Sigmoid colon (tissue), 6 donors: ENCODE measurements at regions not wholly inside any gene's neighbourhood (a gene's known extent, or its start where the extent isn't known, plus 50 kb on each side); places are given as distances from the start of the nearest gene placed in this dataset.

ENCODE experiments used
- DNase-seq: peaks from one replicate; pipeline ENCODE4 v3.0.0-alpha.2; 2019
- H3K27ac ChIP-seq, 4 donors: fragments of 200-600 bp; sonication (generic); one replicate each; pipeline ENCODE4 v1.5.1; 2016 to 2019; ENCODE audit warnings: mild to moderate bottlenecking in 1 of 4
- H3K27me3 ChIP-seq, 3 donors: fragments of 200-600 bp; sonication (generic); one replicate each; pipeline ENCODE4 v1.5.1; 2019; ENCODE audit warnings: mild to moderate bottlenecking in 1 of 3
- H3K36me3 ChIP-seq, 4 donors: fragments of 200-600 bp; sonication (generic); one replicate each; pipeline ENCODE4 v1.5.1; 2016 to 2019
- H3K4me1 ChIP-seq, 4 donors: fragments of 200-600 bp; sonication (generic); one replicate each; pipeline ENCODE4 v1.5.1; 2017 to 2019
- H3K4me3 ChIP-seq, 4 donors: fragments of 200-600 bp; sonication (generic); one replicate each; pipeline ENCODE4 v1.5.1; 2017 to 2019; ENCODE audit warnings: mild to moderate bottlenecking in 2 of 4, moderate library complexity in 1 of 4
- H3K9me3 ChIP-seq, 4 donors: fragments of 200-600 bp in 3 of 4; sonication (generic) in 3 of 4; one replicate each; pipeline versions ENCODE4 v1.5.1 to v1.6.1; 2013 to 2019
- EP300 ChIP-seq, 4 donors: sonication (generic); formaldehyde crosslinking; IDR thresholded peaks; one replicate each; pipeline ENCODE4 v1.6.1; 2017; ENCODE audit warnings: antibody characterized with exemption in 4 of 4
- POLR2A ChIP-seq, 2 donors: fragments of 450-650 bp; IDR thresholded peaks; one replicate each; pipeline ENCODE4 v1.6.1; 2016; ENCODE audit warnings: antibody characterized with exemption in 2 of 2, mild to moderate bottlenecking in 2 of 2, moderate library complexity in 2 of 2
- POLR2AphosphoS5 ChIP-seq, 4 donors: sonication (generic); formaldehyde crosslinking; IDR thresholded peaks; one replicate each; pipeline ENCODE4 v1.6.1; 2017; ENCODE audit warnings: antibody characterized with exemption in 4 of 4
- WGBS, 2 donors: extraction: QIAGEN DNeasy Blood & Tissue Kit; methylation state at CpG; one replicate each; pipeline ENCODE4 v1.1.7; 2013; 5-methylcytosine and 5-hydroxymethylcytosine counted together
- intact Hi-C: fragments of 100-400 bp; cut with DNase I; formaldehyde crosslinking; loops from one replicate; pipeline ENCODE4 v1.15.1; 2023
- TF ChIP-seq, protein P1 (sequence below), 4 experiments: fragments of 450-650 bp in 3 of 4; fragments of 200-600 bp in 1 of 4; IDR thresholded peaks; one replicate each; pipeline ENCODE4 v1.5.1; 2016 to 2019; ENCODE audit warnings: antibody characterized with exemption in 4 of 4, mild to moderate bottlenecking in 3 of 4, moderate library complexity in 2 of 4
- donor health status: healthy with polysubstance abuse.
- donor health status: healthy.

GRCh38 chr5:164179406-164179805 is 674.0 kb downstream of the MAT2B start:
- 75 to 83% methylated on average over 2 of the region's 2 CpGs for WGBS, 2 donors
- Histone ChIP-seq H3K4me1 (no peaks in the 10 kb centered on the region), H3K36me3 (no peaks in the 10 kb centered on the region), H3K27ac (no peak overlapping the region), H3K27me3 (no peaks in the 10 kb centered on the region), H3K4me3 (no peak overlapping the region), H3K9me3 (no peaks in the 10 kb centered on the region)
- DNase-seq, result no peak
- intact Hi-C loops, result no loop called here
- no peak for TF ChIP-seq POLR2AphosphoS5 (IDR thresholded peaks at IDR 0.05)

DNA sequence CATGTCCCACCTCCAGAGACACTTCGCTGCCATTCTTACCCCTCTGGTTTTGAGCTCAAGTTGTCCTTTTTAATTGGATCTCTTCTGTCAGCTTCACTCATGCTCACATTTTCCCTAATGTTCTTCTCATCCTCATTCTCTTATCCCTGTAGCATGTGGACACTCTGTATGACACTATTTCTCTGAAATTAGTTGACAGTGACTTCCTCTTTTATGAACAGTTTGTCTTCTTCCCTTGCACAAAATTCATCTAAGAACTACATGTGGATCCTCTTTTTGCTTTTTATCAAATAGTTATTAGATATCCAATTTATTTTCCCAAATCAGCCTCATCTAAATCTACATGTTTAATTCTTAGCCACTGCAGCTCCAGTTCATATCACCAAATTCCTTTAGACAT is 676.2 kb downstream of the MAT2B start:
- Histone ChIP-seq H3K9me3 (no peaks in the 10 kb centered on the region), H3K4me1 (no peaks in the 10 kb centered on the region), H3K36me3 (no peaks in the 10 kb centered on the region), H3K27ac (no peak overlapping the region), H3K4me3 (no peak overlapping the region), H3K27me3 (no peaks in the 10 kb centered on the region)
- no peak for DNase-seq
- TF ChIP-seq EP300 (IDR thresholded peaks at IDR 0.05), result no peak
- TF ChIP-seq POLR2AphosphoS5 (IDR thresholded peaks at IDR 0.05), result no peak
- TF ChIP-seq POLR2A (IDR thresholded peaks at IDR 0.05), result no peak
- TF ChIP-seq, protein P1, sequence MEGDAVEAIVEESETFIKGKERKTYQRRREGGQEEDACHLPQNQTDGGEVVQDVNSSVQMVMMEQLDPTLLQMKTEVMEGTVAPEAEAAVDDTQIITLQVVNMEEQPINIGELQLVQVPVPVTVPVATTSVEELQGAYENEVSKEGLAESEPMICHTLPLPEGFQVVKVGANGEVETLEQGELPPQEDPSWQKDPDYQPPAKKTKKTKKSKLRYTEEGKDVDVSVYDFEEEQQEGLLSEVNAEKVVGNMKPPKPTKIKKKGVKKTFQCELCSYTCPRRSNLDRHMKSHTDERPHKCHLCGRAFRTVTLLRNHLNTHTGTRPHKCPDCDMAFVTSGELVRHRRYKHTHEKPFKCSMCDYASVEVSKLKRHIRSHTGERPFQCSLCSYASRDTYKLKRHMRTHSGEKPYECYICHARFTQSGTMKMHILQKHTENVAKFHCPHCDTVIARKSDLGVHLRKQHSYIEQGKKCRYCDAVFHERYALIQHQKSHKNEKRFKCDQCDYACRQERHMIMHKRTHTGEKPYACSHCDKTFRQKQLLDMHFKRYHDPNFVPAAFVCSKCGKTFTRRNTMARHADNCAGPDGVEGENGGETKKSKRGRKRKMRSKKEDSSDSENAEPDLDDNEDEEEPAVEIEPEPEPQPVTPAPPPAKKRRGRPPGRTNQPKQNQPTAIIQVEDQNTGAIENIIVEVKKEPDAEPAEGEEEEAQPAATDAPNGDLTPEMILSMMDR (IDR thresholded peaks at IDR 0.05), result no peak
- intact Hi-C loops, result no loop called here
- 93% methylated on average over 1 of the region's 1 CpG for WGBS, 2 donors

DNA sequence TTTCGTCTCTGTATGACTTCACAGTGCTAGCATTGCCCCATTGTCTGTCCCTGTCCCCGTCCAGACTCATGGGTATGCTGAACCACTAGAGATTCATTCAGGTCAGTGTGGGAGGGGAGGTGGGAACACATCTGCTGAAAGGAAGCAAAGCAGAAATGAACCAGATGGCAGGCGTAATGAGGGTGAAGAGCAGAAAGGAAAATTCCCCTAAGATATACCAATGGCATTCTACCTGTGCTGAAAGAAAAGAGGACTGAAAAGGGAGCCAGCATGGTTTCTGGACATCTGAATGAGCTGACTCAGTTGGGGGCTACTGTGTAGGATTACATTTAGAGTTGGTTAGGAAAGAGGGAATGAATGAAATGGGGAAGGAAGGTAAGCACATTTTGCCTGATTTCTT is 678.7 kb downstream of the MAT2B start:
- no peaks in the 10 kb centered on the region for H3K9me3 ChIP-seq
- H3K4me1 ChIP-seq, result no peaks in the 10 kb centered on the region
- H3K4me3 ChIP-seq, result no peak overlapping the region
- TF ChIP-seq POLR2A (IDR thresholded peaks at IDR 0.05), result no peak
- TF ChIP-seq, protein P1 (IDR thresholded peaks at IDR 0.05), result no peak
- TF ChIP-seq POLR2AphosphoS5 (IDR thresholded peaks at IDR 0.05), result no peak
- no peak for TF ChIP-seq EP300 (IDR thresholded peaks at IDR 0.05)
- H3K27me3 ChIP-seq, result no peaks in the 10 kb centered on the region
- intact Hi-C loops, result no loop called here
- H3K27ac ChIP-seq, result no peak overlapping the region
- DNase-seq, result no peak
- no peaks in the 10 kb centered on the region for H3K36me3 ChIP-seq
- WGBS, 2 donors, result 85 to 86% methylated on average over 3 of the region's 3 CpGs

GRCh38 chr5:164185000-164185399 is 679.6 kb downstream of the MAT2B start:
- no peaks in the 10 kb centered on the region for H3K36me3 ChIP-seq
- no peak for DNase-seq
- no peaks in the 10 kb centered on the region for H3K9me3 ChIP-seq
- no peaks in the 10 kb centered on the region for H3K27me3 ChIP-seq
- intact Hi-C loops, result no loop called here
- TF ChIP-seq POLR2AphosphoS5 (IDR thresholded peaks at IDR 0.05) (no peak), POLR2A (IDR thresholded peaks at IDR 0.05) (no peak), EP300 (IDR thresholded peaks at IDR 0.05) (no peak)
- TF ChIP-seq, protein P1 (IDR thresholded peaks at IDR 0.05), result no peak
- H3K4me3 ChIP-seq, result no peak overlapping the region
- no peak overlapping the region for H3K27ac ChIP-seq
- no peaks in the 10 kb centered on the region for H3K4me1 ChIP-seq
- 81 to 90% methylated on average over 5 of the region's 5 CpGs for WGBS, 2 donors

GRCh38 chr5:164186550-164186949 is 681.1 kb downstream of the MAT2B start:
- Histone ChIP-seq H3K4me1 (peaks cover 0 to 9% (median 8%) of the 10 kb centered on the region in 4 donors), H3K27me3 (no peaks in the 10 kb centered on the region), H3K36me3 (no peaks in the 10 kb centered on the region), H3K4me3 (no peak overlapping the region), H3K9me3 (no peaks in the 10 kb centered on the region), H3K27ac (no peak overlapping the region)
- WGBS, 2 donors, result 81 to 91% methylated on average over 3 of the region's 3 CpGs
- TF ChIP-seq, protein P1 (IDR thresholded peaks at IDR 0.05), result no peak
- intact Hi-C loops, result no loop called here
- no peak for DNase-seq
